SK-N-SH treated with all-trans-retinoic acid at 6 μM for 48 hours (cell line): ENCODE measurements at regions not wholly inside any gene's neighbourhood (a gene's known extent, or its start where the extent isn't known, plus 50 kb on each side); places are given as distances from the start of the nearest gene placed in this dataset.

Source experiments
- CREB5 ChIP-seq: fragments of 250-450 bp; sonication (Bioruptor Pico); IDR thresholded peaks from 2 replicates; pipeline ENCODE4 v1.5.1; 2020; ENCODE audit warnings: low read depth, mild to moderate bottlenecking, moderate library complexity
- PATZ1 ChIP-seq: fragments of 250-450 bp; sonication (Bioruptor Pico); IDR thresholded peaks from 2 replicates; pipeline ENCODE4 v1.8.0; 2020; ENCODE audit warnings: mild to moderate bottlenecking, moderate library complexity, borderline replicate concordance
- PPARA ChIP-seq: fragments of 250-450 bp; sonication (Bioruptor Pico); IDR thresholded peaks from 2 replicates; pipeline ENCODE4 v1.5.0; 2020; ENCODE audit warnings: mild to moderate bottlenecking, borderline replicate concordance
- TSHZ2 ChIP-seq: fragments of 250-450 bp; sonication (Bioruptor Pico); IDR thresholded peaks from 2 replicates; pipeline ENCODE4 v1.5.0; 2020; ENCODE audit warnings: mild to moderate bottlenecking, moderate library complexity
- ZC3H10 ChIP-seq: fragments of 250-450 bp; sonication (Bioruptor Pico); IDR thresholded peaks from 2 replicates; pipeline ENCODE4 v1.5.1; 2021; ENCODE audit warnings: mild to moderate bottlenecking, moderate library complexity
- ZFP3 ChIP-seq: fragments of 250-450 bp; sonication (Bioruptor Pico); IDR thresholded peaks from 2 replicates; pipeline ENCODE4 v1.5.0; 2020; ENCODE audit warnings: mild to moderate bottlenecking, moderate library complexity
- ZFP30 ChIP-seq: fragments of 450-650 bp; formaldehyde crosslinking; IDR thresholded peaks from 2 replicates; pipeline ENCODE4 v1.5.0; 2022; ENCODE audit warnings: mild to moderate bottlenecking, moderate library complexity

GRCh38 chrX:94545722-94546121 lies 871.7 kb downstream of the FAM133A start:
- TF ChIP-seq PPARA (CRISPR knock-in tag): no peak
- TF ChIP-seq PATZ1 (CRISPR knock-in tag): no peak
- no peak for TF ChIP-seq ZFP30 (CRISPR knock-in tag)
- TF ChIP-seq CREB5 (CRISPR knock-in tag): no peak
- TF ChIP-seq ZC3H10 (CRISPR knock-in tag): no peak
- TF ChIP-seq TSHZ2 (CRISPR knock-in tag): no peak
- no peak for TF ChIP-seq ZFP3 (CRISPR knock-in tag)
